ENCODE measurements at regions not wholly inside any gene's neighbourhood (a gene's known extent, or its start where the extent isn't known, plus 50 kb on each side); places are given as distances from the start of the nearest gene placed in this dataset.
"Not testable (repeated sequence)": the region's sequence is repeated elsewhere in the genome, so short reads cannot be mapped to it uniquely, and the experiment has no call there.

- H3K36me3 ChIP-seq, result no peaks in the 10 kb centered on the region
Measured at GRCh38 chr13:24563087-24563486, 50.5 kb upstream of the PARP4 start.

GRCh38 chr13:24563971-24564370 is 51.4 kb upstream of the PARP4 start:
- H3K27me3 ChIP-seq; H3K9me3 ChIP-seq (replicated peaks); H3K4me1 ChIP-seq; H3K4me3 ChIP-seq; H3K36me3 ChIP-seq; H3K27ac ChIP-seq: not testable (repeated sequence)
- DNase-seq, result peak in 1 of 2 experiments; percentile 39

More at GRCh38 chr13:24563087-24563486, 50.5 kb upstream of the PARP4 start:
- no peaks in the 10 kb centered on the region for H3K27me3 ChIP-seq
- no peak overlapping the region for H3K4me3 ChIP-seq
- no peak for DNase-seq
- H3K9me3 ChIP-seq (replicated peaks), result 0 out of 2 replicates have a peak, but pooled peaks cover 2% of the 10 kb centered on the region
- H3K4me1 ChIP-seq, result no peaks in the 10 kb centered on the region
- H3K27ac ChIP-seq, result no peak overlapping the region

GRCh38 chr13:24564881-24565280 is 52.3 kb upstream of the PARP4 start:
- Histone ChIP-seq H3K27ac (no peak overlapping the region), H3K4me3 (no peak overlapping the region), H3K4me1 (no peaks in the 10 kb centered on the region), H3K36me3 (no peaks in the 10 kb centered on the region), H3K9me3 (replicated peaks) (0 out of 2 replicates have a peak, but pooled peaks cover 2% of the 10 kb centered on the region), H3K27me3 (no peaks in the 10 kb centered on the region)
- no peak for DNase-seq

- H3K27ac ChIP-seq; H3K9me3 ChIP-seq (replicated peaks); H3K36me3 ChIP-seq; DNase-seq; H3K4me1 ChIP-seq; H3K4me3 ChIP-seq; H3K27me3 ChIP-seq: not testable (repeated sequence)
Measured at GRCh38 chr13:24567593-24567992, 55.0 kb upstream of the PARP4 start.

GRCh38 chr13:24574847-24575246 is 62.3 kb upstream of the PARP4 start:
- Histone ChIP-seq H3K4me3 (no peak overlapping the region), H3K36me3 (no peaks in the 10 kb centered on the region), H3K27ac (no peak overlapping the region), H3K9me3 (replicated peaks) (no peaks in the 10 kb centered on the region), H3K4me1 (no peaks in the 10 kb centered on the region), H3K27me3 (no peaks in the 10 kb centered on the region)
- DNase-seq, result no peak

- H3K27ac ChIP-seq; H3K4me1 ChIP-seq; H3K9me3 ChIP-seq (replicated peaks); H3K27me3 ChIP-seq; H3K36me3 ChIP-seq: not testable (repeated sequence)
- peak; percentile 47 to 57 for DNase-seq
- peak overlapping the region; percentile 26 for H3K4me3 ChIP-seq
Measured at GRCh38 chr13:24580315-24580714, 67.7 kb upstream of the PARP4 start.

GRCh38 chr13:24581578-24581977 is 69.0 kb upstream of the PARP4 start:
- not testable (repeated sequence) for H3K4me1 ChIP-seq; H3K9me3 ChIP-seq (replicated peaks); H3K27ac ChIP-seq; DNase-seq; H3K27me3 ChIP-seq; H3K4me3 ChIP-seq; H3K36me3 ChIP-seq

GRCh38 chr13:24591697-24592096 is 79.1 kb upstream of the PARP4 start:
- not testable (repeated sequence) for H3K9me3 ChIP-seq (replicated peaks); H3K36me3 ChIP-seq; H3K27me3 ChIP-seq; DNase-seq; H3K4me1 ChIP-seq; H3K27ac ChIP-seq; H3K4me3 ChIP-seq

GRCh38 chr13:24597906-24598670 is 82.1 kb upstream of the ATP12A start:
- not testable (repeated sequence) for DNase-seq; H3K27me3 ChIP-seq; H3K36me3 ChIP-seq; H3K27ac ChIP-seq; H3K4me1 ChIP-seq; H3K9me3 ChIP-seq (replicated peaks); H3K4me3 ChIP-seq

- H3K9me3 ChIP-seq (replicated peaks); H3K4me3 ChIP-seq; H3K27me3 ChIP-seq; H3K4me1 ChIP-seq; H3K27ac ChIP-seq; H3K36me3 ChIP-seq; DNase-seq: not testable (repeated sequence)
Measured at GRCh38 chr13:24599019-24599791, 81.0 kb upstream of the ATP12A start.

- no peaks in the 10 kb centered on the region for H3K4me1 ChIP-seq
Measured at GRCh38 chr13:24605923-24606372, 74.3 kb upstream of the ATP12A start.

GRCh38 chr13:24606486-24607170 is 73.6 kb upstream of the ATP12A start:
- no peak overlapping the region for H3K27ac ChIP-seq
- peak; percentile 45 to 59 for DNase-seq
- no peaks in the 10 kb centered on the region for H3K9me3 ChIP-seq (replicated peaks)
- no peaks in the 10 kb centered on the region for H3K36me3 ChIP-seq
- no peaks in the 10 kb centered on the region for H3K27me3 ChIP-seq
- H3K4me3 ChIP-seq, result no peak overlapping the region
- H3K4me1 ChIP-seq, result no peaks in the 10 kb centered on the region

More at GRCh38 chr13:24605923-24606372, 74.3 kb upstream of the ATP12A start:
- Histone ChIP-seq H3K9me3 (replicated peaks) (no peaks in the 10 kb centered on the region), H3K36me3 (no peaks in the 10 kb centered on the region), H3K27me3 (no peaks in the 10 kb centered on the region), H3K4me3 (no peak overlapping the region), H3K27ac (no peak overlapping the region)
- no peak for DNase-seq

- DNase-seq, result no peak
- no peak overlapping the region for H3K4me3 ChIP-seq
- H3K27ac ChIP-seq, result no peak overlapping the region
- no peaks in the 10 kb centered on the region for H3K4me1 ChIP-seq
- H3K36me3 ChIP-seq, result no peaks in the 10 kb centered on the region
- no peaks in the 10 kb centered on the region; the same call in 1 of the 2 replicates for H3K27me3 ChIP-seq
- no peaks in the 10 kb centered on the region for H3K9me3 ChIP-seq (replicated peaks)
Measured at GRCh38 chr13:24610956-24611355, 69.3 kb upstream of the ATP12A start.

GRCh38 chr13:24612726-24613125 is 67.5 kb upstream of the ATP12A start:
- Histone ChIP-seq H3K27ac (no peak overlapping the region), H3K4me1 (no peaks in the 10 kb centered on the region), H3K27me3 (no peaks in the 10 kb centered on the region; the same call in 1 of the 2 replicates), H3K36me3 (no peaks in the 10 kb centered on the region), H3K9me3 (replicated peaks) (no peaks in the 10 kb centered on the region), H3K4me3 (no peak overlapping the region)
- DNase-seq, result no peak

GRCh38 chr13:24613128-24613527 is 67.1 kb upstream of the ATP12A start:
- H3K4me1 ChIP-seq, result no peaks in the 10 kb centered on the region
- DNase-seq, result no peak
- H3K27ac ChIP-seq, result no peak overlapping the region
- H3K9me3 ChIP-seq (replicated peaks), result no peaks in the 10 kb centered on the region
- no peaks in the 10 kb centered on the region; the same call in 1 of the 2 replicates for H3K27me3 ChIP-seq
- H3K4me3 ChIP-seq, result no peak overlapping the region
- no peaks in the 10 kb centered on the region for H3K36me3 ChIP-seq
